ENCODE measurements at regions not wholly inside any gene's neighbourhood (a gene's known extent, or its start where the extent isn't known, plus 50 kb on each side); places are given as distances from the start of the nearest gene placed in this dataset.

GRCh38 chr4:35939751-35940150 is 304.6 kb downstream of the ARAP2 start:
- no TSS peak for BruUV-seq (replicated peaks)
- TF ChIP-seq EZH2 (IDR thresholded peaks at IDR 0.05; ENCODE audit: borderline replicate concordance, low read depth, low read length, poor library complexity, severe bottlenecking) = no peak
- TF ChIP-seq CTCF (conservative IDR thresholded peaks at IDR 0.05; ENCODE audit: low read depth, low read length) = no peak
- intact Hi-C loops (cut with micrococcal nuclease; ENCODE audit: unreplicated experiment) = no loop called here
- Histone ChIP-seq H3K4me3 (ENCODE audit: low read depth, low read length, poor library complexity, severe bottlenecking) (no peak overlapping the region), H3K27ac (ENCODE audit: low read depth, low read length, poor library complexity, severe bottlenecking) (no peak overlapping the region), H3K27me3 (replicated peaks; ENCODE audit: insufficient read depth, low read depth, low read length, poor library complexity) (no peaks in the 10 kb centered on the region), H3K36me3 (ENCODE audit: insufficient read depth, low read length, poor library complexity, severe bottlenecking) (no peaks in the 10 kb centered on the region), H3K4me1 (ENCODE audit: insufficient read depth, low read length, poor library complexity, severe bottlenecking) (no peaks in the 10 kb centered on the region), H3K9me3 (ENCODE audit: low read depth, low read length, poor library complexity, severe bottlenecking) (no peaks in the 10 kb centered on the region)
- DNase-seq (ENCODE audit: low spot score) = no peak
- CTCF ChIA-PET = no interaction called here
- POLR2A ChIA-PET (ENCODE audit: low non-redundant PET) = no interaction called here

- no peak for DNase-seq (ENCODE audit: low spot score)
- intact Hi-C loops (cut with micrococcal nuclease; ENCODE audit: unreplicated experiment) = no loop called here
- Histone ChIP-seq H3K9me3 (ENCODE audit: low read depth, low read length, poor library complexity, severe bottlenecking) (no peaks in the 10 kb centered on the region), H3K27ac (ENCODE audit: low read depth, low read length, poor library complexity, severe bottlenecking) (no peak overlapping the region), H3K27me3 (replicated peaks; ENCODE audit: insufficient read depth, low read depth, low read length, poor library complexity) (no peaks in the 10 kb centered on the region), H3K4me3 (ENCODE audit: low read depth, low read length, poor library complexity, severe bottlenecking) (no peak overlapping the region), H3K4me1 (ENCODE audit: insufficient read depth, low read length, poor library complexity, severe bottlenecking) (no peaks in the 10 kb centered on the region), H3K36me3 (ENCODE audit: insufficient read depth, low read length, poor library complexity, severe bottlenecking) (no peaks in the 10 kb centered on the region)
- ChIA-PET CTCF (no interaction called here), POLR2A (ENCODE audit: low non-redundant PET) (no interaction called here)
- no TSS peak for BruUV-seq (replicated peaks)
- TF ChIP-seq CTCF (conservative IDR thresholded peaks at IDR 0.05; ENCODE audit: low read depth, low read length) = no peak
- no peak for TF ChIP-seq EZH2 (IDR thresholded peaks at IDR 0.05; ENCODE audit: borderline replicate concordance, low read depth, low read length, poor library complexity, severe bottlenecking)
Observed at GRCh38 chr4:35942092-35942491, 302.2 kb downstream of the ARAP2 start.

GRCh38 chr4:35943606-35944005 is 300.7 kb downstream of the ARAP2 start:
- ChIA-PET CTCF (no interaction called here), POLR2A (ENCODE audit: low non-redundant PET) (no interaction called here)
- no peaks in the 10 kb centered on the region for H3K9me3 ChIP-seq (ENCODE audit: low read depth, low read length, poor library complexity, severe bottlenecking)
- no peak overlapping the region for H3K27ac ChIP-seq (ENCODE audit: low read depth, low read length, poor library complexity, severe bottlenecking)
- intact Hi-C loops (cut with micrococcal nuclease; ENCODE audit: unreplicated experiment) = no loop called here
- BruUV-seq (replicated peaks) = no TSS peak
- H3K36me3 ChIP-seq (ENCODE audit: insufficient read depth, low read length, poor library complexity, severe bottlenecking) = no peaks in the 10 kb centered on the region
- no peaks in the 10 kb centered on the region for H3K27me3 ChIP-seq (replicated peaks; ENCODE audit: insufficient read depth, low read depth, low read length, poor library complexity)
- no peak for TF ChIP-seq CTCF (conservative IDR thresholded peaks at IDR 0.05; ENCODE audit: low read depth, low read length)
- TF ChIP-seq EZH2 (IDR thresholded peaks at IDR 0.05; ENCODE audit: borderline replicate concordance, low read depth, low read length, poor library complexity, severe bottlenecking) = no peak
- no peaks in the 10 kb centered on the region for H3K4me1 ChIP-seq (ENCODE audit: insufficient read depth, low read length, poor library complexity, severe bottlenecking)
- no peak overlapping the region for H3K4me3 ChIP-seq (ENCODE audit: low read depth, low read length, poor library complexity, severe bottlenecking)
- no peak for DNase-seq (ENCODE audit: low spot score)
